GM21381 (cell line): ENCODE measurements at regions not wholly inside any gene's neighbourhood (a gene's known extent, or its start where the extent isn't known, plus 50 kb on each side); places are given as distances from the start of the nearest gene placed in this dataset.

Experiments used
- ATAC-seq: cut with Tn5 transposase; IDR thresholded peaks from one replicate; pipeline ENCODE4 v1.9.1; 2021; ENCODE audit warnings: mild to moderate bottlenecking, moderate library complexity; ENCODE audit not compliant: unreplicated experiment

GRCh38 chr7:131008840-131009711 is 275.1 kb upstream of the KLF14 start:
- no peak for ATAC-seq

GRCh38 chr7:131010029-131010716 is 276.2 kb upstream of the KLF14 start:
- no peak for ATAC-seq

GRCh38 chr7:131010717-131011431 is 276.9 kb upstream of the KLF14 start:
- ATAC-seq, result no peak

- ATAC-seq, result no peak
Observed at GRCh38 chr7:131011432-131011742, 277.4 kb upstream of the KLF14 start.

- no peak for ATAC-seq
Observed at GRCh38 chr7:131011976-131012375, 278.0 kb upstream of the KLF14 start.

GRCh38 chr7:131012477-131013031 is 278.5 kb upstream of the KLF14 start:
- ATAC-seq, result no peak

- ATAC-seq, result no peak
Observed at GRCh38 chr7:131013716-131014115, 279.7 kb upstream of the KLF14 start.

GRCh38 chr7:131014906-131015656 is 281.1 kb upstream of the KLF14 start:
- ATAC-seq, result no peak

- no peak for ATAC-seq
Observed at GRCh38 chr7:131015657-131015958, 281.6 kb upstream of the KLF14 start.

GRCh38 chr7:131016230-131016629 is 282.2 kb upstream of the KLF14 start:
- no peak for ATAC-seq

GRCh38 chr7:131019351-131019750 is 285.3 kb upstream of the KLF14 start:
- ATAC-seq, result no peak

GRCh38 chr7:131020759-131021261 is 286.8 kb upstream of the KLF14 start:
- ATAC-seq, result peak; percentile 44

GRCh38 chr7:131021460-131021859 is 287.5 kb upstream of the KLF14 start:
- peak; percentile 48 for ATAC-seq

- ATAC-seq, result no peak
Observed at GRCh38 chr7:131021902-131022301, 287.9 kb upstream of the KLF14 start.

- peak; percentile 36 for ATAC-seq
Observed at GRCh38 chr7:131026297-131027000, 292.4 kb upstream of the KLF14 start.

- ATAC-seq, result no peak
Observed at GRCh38 chr7:131027287-131027773, 293.3 kb upstream of the KLF14 start.

GRCh38 chr7:131028295-131028694 is 294.3 kb upstream of the KLF14 start:
- ATAC-seq, result no peak

GRCh38 chr7:131029002-131029401 is 295.0 kb upstream of the KLF14 start:
- ATAC-seq, result no peak

GRCh38 chr7:131031099-131031868 is 296.4 kb upstream of the MKLN1 start:
- peak; percentile 79 for ATAC-seq
